Heart right ventricle (tissue), 16 donors: ENCODE measurements at regions not wholly inside any gene's neighbourhood (a gene's known extent, or its start where the extent isn't known, plus 50 kb on each side); places are given as distances from the start of the nearest gene placed in this dataset.

Experiments
- ATAC-seq, 8 donors: fragments of 200-7000 bp; cut with Tn5 transposase; one replicate each; pipeline ENCODE4 v1.9.1; 2020; ENCODE audit warnings: mild to moderate bottlenecking in 8 of 8, moderate library complexity in 8 of 8, moderate number of reproducible peaks in 1 of 8
- DNase-seq, 2 donors: peaks; one replicate each; pipeline ENCODE4 v3.0.0-alpha.2; 2020
- H3K27ac ChIP-seq, 10 donors: fragments of 200-600 bp; sonication (generic) in 2 of 10; one replicate each; pipeline versions ENCODE4 v1.5.0 to v1.8.0; 2020 to 2022; ENCODE audit warnings: mild to moderate bottlenecking in 3 of 10
- H3K27me3 ChIP-seq, 7 donors: fragments of 200-600 bp; one replicate each; pipeline ENCODE4 v1.8.0; 2021 to 2022; ENCODE audit warnings: mild to moderate bottlenecking in 2 of 7
- H3K36me3 ChIP-seq, 9 donors: fragments of 200-600 bp; sonication (generic) in 1 of 9; one replicate each; pipeline versions ENCODE4 v1.5.0 to v1.8.0; 2020 to 2022; ENCODE audit warnings: mild to moderate bottlenecking in 2 of 9
- H3K4me1 ChIP-seq, 9 donors: fragments of 200-600 bp; sonication (generic) in 1 of 9; one replicate each; pipeline versions ENCODE4 v1.5.0 to v1.8.0; 2020 to 2022; ENCODE audit warnings: mild to moderate bottlenecking in 4 of 9
- H3K4me3 ChIP-seq, 10 donors: fragments of 200-600 bp; sonication (generic) in 2 of 10; one replicate each; pipeline versions ENCODE4 v1.5.0 to v1.8.0; 2020 to 2022; ENCODE audit warnings: mild to moderate bottlenecking in 7 of 10, moderate library complexity in 2 of 10
- H3K9me3 ChIP-seq, 11 donors: fragments of 200-600 bp in 10 of 11; sonication (generic) in 2 of 11; one replicate each; pipeline versions ENCODE4 v1.5.0 to v1.8.0; 2013 to 2022; ENCODE audit warnings: mild to moderate bottlenecking in 2 of 11, control low read depth in 1 of 11, moderate library complexity in 1 of 11
- WGBS, 2 donors: extraction: QIAGEN DNeasy Blood & Tissue Kit; methylation state at CpG; one replicate each; pipeline ENCODE4 v1.1.7; 2013; ENCODE audit warnings: inconsistent platforms in 1 of 2; 5-methylcytosine and 5-hydroxymethylcytosine counted together
- intact Hi-C, 10 donors: fragments of 100-400 bp; cut with DNase I; formaldehyde crosslinking; loops; one replicate each; pipeline versions ENCODE4 v1.11.1 to v1.14.2; 2022
- TF ChIP-seq, protein P1 (sequence below), 9 donors: fragments of 200-600 bp; sonication (generic) in 2 of 9; IDR thresholded peaks; one replicate each; pipeline versions ENCODE4 v1.5.0 to v1.8.0; 2021 to 2022; ENCODE audit warnings: antibody characterized with exemption in 9 of 9, mild to moderate bottlenecking in 5 of 9, moderate library complexity in 1 of 9
- donor health status: Arrhythmogenic right ventricular cardiomyopathy.
- donor health status: ischemic (EF 13 %, LVEDD 7.1; RV severe dilation, severe dysfunction).
- donor health status: healthy with polysubstance abuse.
- donor health status: DM: no; HTN: yes; CAD: no.
- donor health status: DM: no; HTN: no; CAD: no.
- donor health status: ischemic (EF 25% LVEDD 6.9; RV normal size, moderate dysfunction).
- donor health status: ischemic (EF 25% LVEDD 5.7; RV mildly dilated, moderate dysfunction).
- donor health status: healthy.
- donor health status: DM: yes; HTN: yes; CAD: no.
- donor health status: Ischemic cardiomyopathy.
- donor health status: ischemic (EF 35%, LVEDD 5.7; RV mildly dilated, moderate dysfunction).
- donor health status: nonischemic (EF 11% LVEDD 7.7; RV severe dilation, severe dysfunction).
- donor health status: DM: yes; HTN: yes; CAD: no.
- donor health status: PGD.
- donor health status: ischemic (EF 29% LVEDD 5.4; RV normal size, mild dysfunction).
- donor health status: nonischemic (EF 23%, LVEDD 6.1; RV moderate dilation, normal function).

DNA sequence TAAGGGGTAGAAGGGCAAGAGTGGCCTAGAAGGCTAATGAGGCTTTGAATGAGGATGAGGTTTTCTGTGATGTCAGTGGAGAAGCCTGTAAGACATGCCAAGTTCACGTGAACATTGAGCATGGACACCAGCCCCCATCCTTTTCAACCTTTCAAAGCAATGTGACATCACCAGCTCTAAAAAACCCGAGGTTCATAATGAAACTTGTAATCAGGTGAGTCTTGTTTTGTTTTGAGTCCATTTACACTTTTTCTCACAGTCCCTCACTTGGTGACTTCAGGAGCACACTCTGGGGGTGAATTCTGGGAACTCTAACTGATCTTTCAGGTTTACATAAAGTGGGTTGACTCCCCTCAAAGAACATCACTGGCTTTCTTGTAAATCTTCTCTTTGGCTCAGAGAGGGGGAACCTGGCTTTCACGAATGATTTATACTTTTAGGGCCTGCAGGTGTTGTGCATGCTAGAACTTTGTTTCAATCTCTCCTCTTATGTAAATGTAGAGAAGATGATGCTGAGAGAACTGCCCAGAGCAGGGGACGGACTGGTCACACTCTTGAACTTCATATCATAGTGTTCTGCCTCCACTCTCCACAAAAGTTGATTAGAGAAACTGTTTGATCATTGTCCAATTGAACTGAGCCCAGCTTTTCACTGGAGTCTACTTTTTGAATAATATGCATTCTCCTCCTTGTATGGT is 224.7 kb upstream of the SATB1 start:
- Histone ChIP-seq H3K36me3 (no peaks in the 10 kb centered on the region), H3K4me1 (peaks cover 0 to 5% (median 0%) of the 10 kb centered on the region in 9 donors), H3K27ac (no peak overlapping the region), H3K27me3 (no peaks in the 10 kb centered on the region), H3K9me3 (no peaks in the 10 kb centered on the region), H3K4me3 (no peak overlapping the region)
- DNase-seq (no peak), ATAC-seq (no peak)
- intact Hi-C loops = no loop called here
- TF ChIP-seq, protein P1, sequence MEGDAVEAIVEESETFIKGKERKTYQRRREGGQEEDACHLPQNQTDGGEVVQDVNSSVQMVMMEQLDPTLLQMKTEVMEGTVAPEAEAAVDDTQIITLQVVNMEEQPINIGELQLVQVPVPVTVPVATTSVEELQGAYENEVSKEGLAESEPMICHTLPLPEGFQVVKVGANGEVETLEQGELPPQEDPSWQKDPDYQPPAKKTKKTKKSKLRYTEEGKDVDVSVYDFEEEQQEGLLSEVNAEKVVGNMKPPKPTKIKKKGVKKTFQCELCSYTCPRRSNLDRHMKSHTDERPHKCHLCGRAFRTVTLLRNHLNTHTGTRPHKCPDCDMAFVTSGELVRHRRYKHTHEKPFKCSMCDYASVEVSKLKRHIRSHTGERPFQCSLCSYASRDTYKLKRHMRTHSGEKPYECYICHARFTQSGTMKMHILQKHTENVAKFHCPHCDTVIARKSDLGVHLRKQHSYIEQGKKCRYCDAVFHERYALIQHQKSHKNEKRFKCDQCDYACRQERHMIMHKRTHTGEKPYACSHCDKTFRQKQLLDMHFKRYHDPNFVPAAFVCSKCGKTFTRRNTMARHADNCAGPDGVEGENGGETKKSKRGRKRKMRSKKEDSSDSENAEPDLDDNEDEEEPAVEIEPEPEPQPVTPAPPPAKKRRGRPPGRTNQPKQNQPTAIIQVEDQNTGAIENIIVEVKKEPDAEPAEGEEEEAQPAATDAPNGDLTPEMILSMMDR (IDR thresholded peaks at IDR 0.05) = no peak
- WGBS, 2 donors = 62 to 70% methylated on average over 4 of the region's 4 CpGs

- DNase-seq (no peak), ATAC-seq (no peak)
- Histone ChIP-seq H3K36me3 (no peaks in the 10 kb centered on the region), H3K4me1 (peaks cover 0 to 5% (median 0%) of the 10 kb centered on the region in 9 donors), H3K9me3 (no peaks in the 10 kb centered on the region), H3K27ac (peak overlapping the region in 1 of 10 donors; percentile 24), H3K27me3 (no peaks in the 10 kb centered on the region), H3K4me3 (no peak overlapping the region)
- WGBS, 2 donors = 0 to 52% methylated on average over 1 of the region's 1 CpG
- TF ChIP-seq, protein P1 (IDR thresholded peaks at IDR 0.05) = no peak
- intact Hi-C loops = no loop called here
These were observed 223.8 kb upstream of the SATB1 start for GRCh38 chr3:18648868-18649462.

DNA sequence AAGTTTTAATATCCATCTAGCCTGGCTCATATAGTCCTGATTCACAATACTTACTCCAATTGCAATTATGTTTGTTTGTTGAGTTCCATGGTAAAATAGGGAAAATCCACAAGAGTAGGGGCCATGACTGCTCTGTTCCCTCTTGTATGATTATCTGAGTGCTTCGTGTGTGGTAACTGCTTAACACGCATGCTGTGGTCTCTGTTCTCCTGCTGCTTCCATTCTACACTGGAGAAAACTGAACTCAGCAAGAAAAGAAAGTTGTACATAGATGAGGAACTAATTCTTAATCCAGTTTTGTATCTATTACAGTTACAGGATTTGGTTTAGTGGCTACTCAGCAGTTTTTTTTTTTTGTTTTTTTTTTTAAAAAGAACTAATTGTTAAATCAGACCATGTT is 223.0 kb upstream of the SATB1 start:
- no peaks in the 10 kb centered on the region for H3K9me3 ChIP-seq
- H3K4me1 ChIP-seq = peaks cover 0 to 5% (median 0%) of the 10 kb centered on the region in 9 donors
- ATAC-seq (peak in 2 of 8 donors; percentile 25 to 64), DNase-seq (no peak)
- WGBS, 2 donors = 53 to 65% methylated on average over 2 of the region's 2 CpGs
- H3K36me3 ChIP-seq = no peaks in the 10 kb centered on the region
- no peaks in the 10 kb centered on the region for H3K27me3 ChIP-seq
- H3K27ac ChIP-seq = peak overlapping the region in 1 of 10 donors; percentile 24
- intact Hi-C loops = no loop called here
- TF ChIP-seq, protein P1 (IDR thresholded peaks at IDR 0.05) = no peak
- H3K4me3 ChIP-seq = no peak overlapping the region

DNA sequence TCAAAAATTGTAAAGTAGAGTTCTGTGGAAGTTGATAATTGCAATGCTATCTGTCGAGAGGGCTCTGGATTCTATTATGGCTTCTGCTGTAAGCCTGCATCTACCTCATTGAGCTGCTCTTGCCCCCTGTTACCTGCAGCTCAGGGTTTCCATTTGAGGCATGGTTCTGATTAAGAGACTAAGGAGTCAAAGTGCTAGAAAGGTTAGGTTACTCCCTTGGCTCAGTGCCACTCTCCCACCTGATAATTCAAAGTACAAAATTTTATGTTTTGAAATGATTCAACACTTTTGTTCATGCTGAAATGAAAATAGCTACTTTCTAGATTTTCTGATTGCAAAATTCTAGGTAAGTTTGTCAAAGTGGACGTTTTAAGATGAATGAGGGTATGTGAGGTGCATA is 220.5 kb upstream of the SATB1 start:
- Histone ChIP-seq H3K4me1 (peaks cover 0 to 5% (median 0%) of the 10 kb centered on the region in 9 donors), H3K4me3 (no peak overlapping the region), H3K27me3 (no peaks in the 10 kb centered on the region), H3K9me3 (peaks cover 0 to 2% (median 0%) of the 10 kb centered on the region in 11 donors), H3K27ac (no peak overlapping the region), H3K36me3 (no peaks in the 10 kb centered on the region)
- TF ChIP-seq, protein P1 (IDR thresholded peaks at IDR 0.05) = no peak
- DNase-seq (no peak), ATAC-seq (no peak)
- 67% methylated on average over 2 of the region's 2 CpGs for WGBS, 2 donors
- intact Hi-C loops = no loop called here
